ENCODE measurements at regions not wholly inside any gene's neighbourhood (a gene's known extent, or its start where the extent isn't known, plus 50 kb on each side); places are given as distances from the start of the nearest gene placed in this dataset.

DNA sequence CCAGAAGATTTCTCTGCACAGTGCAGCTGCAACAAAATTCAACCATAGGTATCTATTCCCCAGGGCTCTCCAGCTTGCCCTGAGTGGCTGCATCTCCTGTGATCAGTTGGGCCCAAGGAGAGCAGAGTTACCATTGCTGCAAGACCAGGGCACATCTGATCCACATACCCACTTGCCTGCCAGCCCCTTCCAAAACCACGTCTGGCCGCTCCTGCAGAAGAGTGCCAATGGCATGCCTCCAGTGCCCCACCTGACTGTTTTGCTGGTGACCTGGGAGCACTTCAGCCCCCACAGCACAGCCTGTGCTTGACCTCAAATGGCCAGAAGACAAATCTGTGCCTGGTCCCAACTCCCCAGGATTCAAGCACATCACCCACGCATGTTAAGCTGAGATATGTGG is 526.1 kb upstream of the GBE1 start:
- TF ChIP-seq, protein P1, sequence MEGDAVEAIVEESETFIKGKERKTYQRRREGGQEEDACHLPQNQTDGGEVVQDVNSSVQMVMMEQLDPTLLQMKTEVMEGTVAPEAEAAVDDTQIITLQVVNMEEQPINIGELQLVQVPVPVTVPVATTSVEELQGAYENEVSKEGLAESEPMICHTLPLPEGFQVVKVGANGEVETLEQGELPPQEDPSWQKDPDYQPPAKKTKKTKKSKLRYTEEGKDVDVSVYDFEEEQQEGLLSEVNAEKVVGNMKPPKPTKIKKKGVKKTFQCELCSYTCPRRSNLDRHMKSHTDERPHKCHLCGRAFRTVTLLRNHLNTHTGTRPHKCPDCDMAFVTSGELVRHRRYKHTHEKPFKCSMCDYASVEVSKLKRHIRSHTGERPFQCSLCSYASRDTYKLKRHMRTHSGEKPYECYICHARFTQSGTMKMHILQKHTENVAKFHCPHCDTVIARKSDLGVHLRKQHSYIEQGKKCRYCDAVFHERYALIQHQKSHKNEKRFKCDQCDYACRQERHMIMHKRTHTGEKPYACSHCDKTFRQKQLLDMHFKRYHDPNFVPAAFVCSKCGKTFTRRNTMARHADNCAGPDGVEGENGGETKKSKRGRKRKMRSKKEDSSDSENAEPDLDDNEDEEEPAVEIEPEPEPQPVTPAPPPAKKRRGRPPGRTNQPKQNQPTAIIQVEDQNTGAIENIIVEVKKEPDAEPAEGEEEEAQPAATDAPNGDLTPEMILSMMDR (IDR thresholded peaks at IDR 0.05) = no peak
- no peaks in the 10 kb centered on the region for H3K36me3 ChIP-seq (ENCODE audit: control insufficient read depth, insufficient read depth, low read length)
- no peak overlapping the region for H3K4me2 ChIP-seq (ENCODE audit: low read length)
- no peaks in the 10 kb centered on the region for H3K79me2 ChIP-seq
- H3K9ac ChIP-seq = no peak overlapping the region
- H3K27ac ChIP-seq = no peak overlapping the region
- no peak overlapping the region for H2AFZ ChIP-seq
- no peaks in the 10 kb centered on the region for H3K9me3 ChIP-seq (ENCODE audit: control insufficient read depth, low read length)
- no peaks in the 10 kb centered on the region for H3K4me1 ChIP-seq
- H3K27me3 ChIP-seq (ENCODE audit: control insufficient read depth, insufficient read depth, low read length) = no peaks in the 10 kb centered on the region
- no peak overlapping the region for H3K4me3 ChIP-seq (ENCODE audit: low read depth, low read length)

DNA sequence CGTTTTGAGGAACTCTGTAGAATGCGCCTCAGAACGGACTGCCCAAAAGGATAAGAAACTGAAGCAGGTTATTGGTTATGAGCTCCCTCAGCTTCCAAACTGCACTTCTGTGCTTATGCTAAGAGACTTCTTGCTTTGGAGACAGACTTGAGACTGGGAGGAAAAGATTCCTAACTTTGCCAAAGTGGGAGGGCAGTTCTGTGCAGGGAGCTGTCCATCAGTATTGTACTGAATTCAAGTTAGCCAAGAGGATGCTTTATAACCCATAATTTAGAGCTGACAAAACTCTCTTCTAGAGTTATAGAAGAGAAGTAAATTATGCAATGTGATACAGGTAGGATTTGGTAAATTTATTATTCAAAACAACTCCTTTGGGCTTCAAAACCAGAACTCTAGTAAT is 519.8 kb upstream of the GBE1 start:
- H3K79me2 ChIP-seq = no peaks in the 10 kb centered on the region
- no peak overlapping the region for H3K27ac ChIP-seq
- no peak overlapping the region for H3K9ac ChIP-seq
- H3K27me3 ChIP-seq (ENCODE audit: control insufficient read depth, insufficient read depth, low read length) = no peaks in the 10 kb centered on the region
- no peaks in the 10 kb centered on the region for H3K36me3 ChIP-seq (ENCODE audit: control insufficient read depth, insufficient read depth, low read length)
- no peaks in the 10 kb centered on the region for H3K9me3 ChIP-seq (ENCODE audit: control insufficient read depth, low read length)
- H3K4me3 ChIP-seq (ENCODE audit: low read depth, low read length) = no peak overlapping the region
- no peak overlapping the region for H2AFZ ChIP-seq
- no peak overlapping the region for H3K4me2 ChIP-seq (ENCODE audit: low read length)
- TF ChIP-seq, protein P1 (IDR thresholded peaks at IDR 0.05) = no peak
- no peaks in the 10 kb centered on the region for H3K4me1 ChIP-seq

DNA sequence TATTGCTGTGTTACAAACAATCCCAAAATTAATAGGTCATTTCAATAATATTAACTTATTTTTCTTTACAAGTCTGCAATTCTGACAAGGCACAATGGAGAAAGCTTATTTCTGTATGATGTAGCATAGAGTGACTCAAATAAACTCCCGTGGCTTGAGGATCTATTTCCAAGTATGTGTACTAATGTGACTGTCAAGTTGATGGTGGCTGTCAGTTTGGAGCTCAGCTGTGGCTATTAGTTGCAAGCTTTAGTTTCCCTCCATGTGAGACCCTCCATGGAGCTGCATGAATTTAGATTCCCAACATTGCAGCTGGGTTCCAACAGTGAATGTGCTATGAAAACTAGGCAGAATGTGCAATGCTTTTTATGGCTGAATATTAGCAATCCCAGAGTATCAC is 515.5 kb upstream of the GBE1 start:
- Histone ChIP-seq H3K79me2 (no peaks in the 10 kb centered on the region), H2AFZ (no peak overlapping the region), H3K4me1 (no peaks in the 10 kb centered on the region), H3K9ac (no peak overlapping the region), H3K27ac (no peak overlapping the region), H3K36me3 (ENCODE audit: control insufficient read depth, insufficient read depth, low read length) (no peaks in the 10 kb centered on the region), H3K4me2 (ENCODE audit: low read length) (no peak overlapping the region), H3K9me3 (ENCODE audit: control insufficient read depth, low read length) (no peaks in the 10 kb centered on the region), H3K27me3 (ENCODE audit: control insufficient read depth, insufficient read depth, low read length) (no peaks in the 10 kb centered on the region), H3K4me3 (ENCODE audit: low read depth, low read length) (no peak overlapping the region)
- TF ChIP-seq, protein P1 (IDR thresholded peaks at IDR 0.05) = no peak

DNA sequence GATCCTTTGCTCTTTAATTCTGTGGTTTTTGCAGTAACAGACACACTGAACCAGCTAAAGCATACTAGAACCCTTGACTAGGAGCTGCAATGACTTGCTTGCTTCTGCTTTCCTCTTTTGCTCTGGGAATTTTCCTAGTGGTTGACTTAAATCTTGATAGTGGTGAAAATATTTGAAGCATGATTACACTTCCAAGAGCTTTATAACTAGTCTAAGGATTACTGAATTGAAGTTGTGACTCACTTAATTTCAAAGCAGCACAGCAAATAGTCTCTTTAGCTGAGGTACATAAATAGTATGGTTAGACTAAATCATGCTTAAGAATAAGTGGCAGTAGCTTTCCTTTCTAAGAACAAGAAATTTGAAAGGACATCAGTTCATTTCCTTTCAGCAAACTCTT is 513.5 kb upstream of the GBE1 start:
- no peak overlapping the region for H2AFZ ChIP-seq
- no peak overlapping the region for H3K4me3 ChIP-seq (ENCODE audit: low read depth, low read length)
- TF ChIP-seq, protein P1 (IDR thresholded peaks at IDR 0.05) = no peak
- H3K9ac ChIP-seq = no peak overlapping the region
- H3K36me3 ChIP-seq (ENCODE audit: control insufficient read depth, insufficient read depth, low read length) = no peaks in the 10 kb centered on the region
- H3K27ac ChIP-seq = no peak overlapping the region
- H3K4me1 ChIP-seq = no peaks in the 10 kb centered on the region
- no peak overlapping the region for H3K4me2 ChIP-seq (ENCODE audit: low read length)
- H3K9me3 ChIP-seq (ENCODE audit: control insufficient read depth, low read length) = no peaks in the 10 kb centered on the region
- H3K79me2 ChIP-seq = no peaks in the 10 kb centered on the region
- H3K27me3 ChIP-seq (ENCODE audit: control insufficient read depth, insufficient read depth, low read length) = no peaks in the 10 kb centered on the region

DNA sequence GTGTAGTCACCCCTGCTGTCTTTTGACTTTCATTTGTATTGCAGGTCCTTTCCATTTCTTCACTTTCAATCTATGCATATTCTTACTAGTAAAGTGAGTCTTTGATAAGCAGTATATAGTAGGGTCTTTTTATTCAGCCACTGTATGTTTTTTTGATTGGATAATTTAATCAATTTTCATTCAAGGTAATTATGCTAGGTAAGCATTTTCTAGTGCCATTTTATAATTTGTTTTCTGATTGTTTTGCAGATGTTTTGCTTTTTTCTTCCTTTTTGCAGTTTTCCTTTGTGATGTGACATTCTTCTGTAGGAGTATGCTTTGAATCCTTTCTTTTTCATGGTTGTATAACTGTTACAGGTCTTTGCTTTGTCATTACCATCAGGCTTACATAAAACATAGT is 504.3 kb upstream of the GBE1 start:
- Histone ChIP-seq H3K4me3 (ENCODE audit: low read depth, low read length) (no peak overlapping the region), H3K36me3 (ENCODE audit: control insufficient read depth, insufficient read depth, low read length) (no peaks in the 10 kb centered on the region), H3K27ac (no peak overlapping the region)

More for the DNA sequence above, 504.3 kb upstream of the GBE1 start:
- H3K27me3 ChIP-seq (ENCODE audit: control insufficient read depth, insufficient read depth, low read length) = no peaks in the 10 kb centered on the region
- no peak overlapping the region for H3K4me2 ChIP-seq (ENCODE audit: low read length)
- no peaks in the 10 kb centered on the region for H3K9me3 ChIP-seq (ENCODE audit: control insufficient read depth, low read length)
- H3K9ac ChIP-seq = no peak overlapping the region
- TF ChIP-seq, protein P1 (IDR thresholded peaks at IDR 0.05) = no peak
- H3K79me2 ChIP-seq = no peaks in the 10 kb centered on the region
- H3K4me1 ChIP-seq = no peaks in the 10 kb centered on the region
- no peak overlapping the region for H2AFZ ChIP-seq
